Memory B cell (primary cell): ENCODE measurements at regions not wholly inside any gene's neighbourhood (a gene's known extent, or its start where the extent isn't known, plus 50 kb on each side); places are given as distances from the start of the nearest gene placed in this dataset.
A peak's percentile ranks its signal among the peaks of the same experiment; 100 is the strongest.
"Not testable (repeated sequence)": the region's sequence is repeated elsewhere in the genome, so short reads cannot be mapped to it uniquely, and the experiment has no call there.

Experiments
- ATAC-seq: fragments of 150-1000 bp; cut with Tn5 transposase; 2 replicates; pipeline ENCODE4 v1.10.0; 2021; ENCODE audit warnings: low read depth, mild to moderate bottlenecking, moderate library complexity
- DNase-seq, 2 donors: peaks; one replicate each; pipeline ENCODE4 v3.0.0; 2022; ENCODE audit warnings: low spot score in 2 of 2
- H3K27ac Mint-ChIP-seq: one replicate; pipeline ENCODE4 v1.8.0; 2022; ENCODE audit warnings: mild to moderate bottlenecking, moderate library complexity, mixed read lengths
- H3K27me3 Mint-ChIP-seq: one replicate; pipeline ENCODE4 v1.8.0; 2022; ENCODE audit warnings: mixed read lengths
- H3K36me3 Mint-ChIP-seq: one replicate; pipeline ENCODE4 v1.8.0; 2022; ENCODE audit warnings: mild to moderate bottlenecking, mixed read lengths
- H3K4me1 Mint-ChIP-seq: one replicate; pipeline ENCODE4 v1.8.0; 2022; ENCODE audit warnings: mixed read lengths
- H3K4me3 Mint-ChIP-seq: one replicate; pipeline ENCODE4 v1.8.0; 2022; ENCODE audit warnings: mild to moderate bottlenecking, moderate library complexity, mixed read lengths
- H3K9me3 Mint-ChIP-seq: one replicate; pipeline ENCODE4 v1.8.0; 2022; ENCODE audit warnings: mixed read lengths

DNA sequence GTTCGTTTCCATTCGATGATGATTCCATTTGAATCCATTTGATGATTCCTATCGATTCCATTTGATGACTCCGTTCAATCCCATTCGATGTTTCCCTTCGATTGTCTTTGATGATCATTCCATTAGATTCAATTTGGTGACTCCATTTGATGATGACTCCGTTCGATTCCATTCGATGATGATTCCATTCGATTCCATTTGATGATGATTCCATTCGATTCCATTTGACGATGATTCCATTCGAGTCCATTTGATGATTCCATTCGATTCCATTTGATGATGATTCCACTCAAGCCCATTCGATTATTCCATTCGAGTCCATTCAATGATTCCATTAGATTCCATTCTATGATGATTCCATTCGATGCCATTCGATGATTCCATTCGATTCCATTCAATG, 2730.6 kb downstream of the RPIA start:
- Mint-ChIP-seq H3K36me3 (peaks cover 17% of the 10 kb centered on the region), H3K9me3 (peaks cover 20% of the 10 kb centered on the region)
- not testable (repeated sequence) for H3K4me1 Mint-ChIP-seq, DNase-seq, H3K4me3 Mint-ChIP-seq, H3K27me3 Mint-ChIP-seq, ATAC-seq, H3K27ac Mint-ChIP-seq

DNA sequence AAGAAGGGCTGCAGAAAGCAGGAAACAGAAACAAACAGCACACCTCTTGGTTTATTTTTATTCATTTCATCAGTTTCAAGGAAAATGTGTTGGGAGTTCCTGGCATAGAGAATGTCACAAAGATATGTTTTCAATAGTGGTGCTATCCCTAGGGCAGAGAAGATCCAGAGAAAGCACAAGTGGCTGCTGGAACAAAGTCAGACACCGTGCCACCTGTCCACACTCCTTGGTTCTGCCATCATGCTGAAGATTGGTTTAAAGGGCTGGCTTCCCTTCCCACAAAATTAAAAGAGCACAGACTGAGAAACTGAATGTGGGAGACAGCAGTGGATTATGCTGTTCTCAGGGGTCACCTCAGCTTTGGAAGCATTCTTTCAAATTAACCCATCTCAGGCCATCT, 2735.7 kb downstream of the RPIA start:
- H3K4me1 Mint-ChIP-seq, H3K4me3 Mint-ChIP-seq, H3K36me3 Mint-ChIP-seq, H3K27me3 Mint-ChIP-seq, H3K27ac Mint-ChIP-seq, ATAC-seq, DNase-seq: not testable (repeated sequence)
- peaks cover 10% of the 10 kb centered on the region for H3K9me3 Mint-ChIP-seq

DNA sequence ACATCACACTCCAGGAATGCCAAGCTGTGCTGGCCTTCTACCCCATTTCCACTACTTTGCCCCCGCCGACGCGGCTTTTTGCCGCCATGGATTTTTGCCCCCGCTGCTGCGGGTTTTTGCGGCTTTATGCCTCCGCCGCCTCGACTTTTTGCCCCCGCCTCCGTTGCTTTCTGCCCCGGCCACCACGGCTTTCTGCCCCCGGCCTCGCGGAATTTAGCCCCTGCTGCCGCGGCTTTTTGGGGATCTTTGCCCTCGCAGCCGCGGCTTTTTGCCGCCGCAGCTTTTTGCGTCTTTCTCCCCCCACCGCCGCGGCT, 2750.4 kb downstream of the RPIA start:
- not testable (repeated sequence) for H3K9me3 Mint-ChIP-seq

DNA sequence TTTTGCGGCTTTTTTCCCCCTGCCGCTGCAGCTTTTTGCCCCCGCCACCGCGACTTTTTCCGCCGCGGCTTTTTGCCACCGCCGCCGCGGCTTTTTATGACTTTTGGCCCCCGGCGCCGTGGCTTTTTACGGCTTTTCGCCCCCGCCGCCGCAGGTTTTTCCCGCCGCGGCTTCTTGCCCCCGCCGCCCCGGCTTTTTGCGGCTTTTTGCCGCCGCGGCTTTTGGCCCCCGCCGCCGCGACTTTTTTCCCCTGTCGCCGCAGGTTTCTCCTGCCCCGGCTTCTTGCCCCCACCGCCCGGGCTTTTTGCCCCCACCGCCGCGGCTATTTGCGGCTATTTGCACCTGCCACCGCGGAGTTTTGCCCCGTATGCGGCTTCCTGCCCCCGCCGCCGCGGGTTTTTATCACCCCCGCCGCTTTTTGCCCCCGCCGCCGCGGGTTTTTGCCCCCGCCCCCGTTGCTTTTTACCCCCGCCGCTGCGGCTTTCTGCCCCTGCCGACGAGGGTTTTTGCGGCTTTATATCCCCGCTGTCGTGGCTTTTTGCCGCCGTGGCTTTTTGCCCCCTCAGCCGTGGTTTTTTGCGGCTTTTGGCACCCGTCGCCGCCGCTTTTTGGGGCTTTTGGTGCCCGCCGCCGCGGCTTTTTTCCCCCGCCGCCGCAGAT, 2750.9 kb downstream of the RPIA start:
- peaks cover 5% of the 10 kb centered on the region for H3K9me3 Mint-ChIP-seq
- ATAC-seq (no peak), DNase-seq (peak in 1 of 2 donors; percentile 23)
- H3K4me1 Mint-ChIP-seq = peaks cover 5% of the 10 kb centered on the region
- peaks cover 5% of the 10 kb centered on the region for H3K36me3 Mint-ChIP-seq
- peak overlapping the region; percentile 64 for H3K4me3 Mint-ChIP-seq
- peaks cover 12% of the 10 kb centered on the region for H3K27me3 Mint-ChIP-seq
- H3K27ac Mint-ChIP-seq = no peak overlapping the region

More for the DNA sequence above, 2750.4 kb downstream of the RPIA start:
- not testable (repeated sequence) for H3K27ac Mint-ChIP-seq, ATAC-seq, H3K36me3 Mint-ChIP-seq, H3K4me1 Mint-ChIP-seq, DNase-seq
- Mint-ChIP-seq H3K4me3 (peak overlapping the region; percentile 64), H3K27me3 (peaks cover 12% of the 10 kb centered on the region)

DNA sequence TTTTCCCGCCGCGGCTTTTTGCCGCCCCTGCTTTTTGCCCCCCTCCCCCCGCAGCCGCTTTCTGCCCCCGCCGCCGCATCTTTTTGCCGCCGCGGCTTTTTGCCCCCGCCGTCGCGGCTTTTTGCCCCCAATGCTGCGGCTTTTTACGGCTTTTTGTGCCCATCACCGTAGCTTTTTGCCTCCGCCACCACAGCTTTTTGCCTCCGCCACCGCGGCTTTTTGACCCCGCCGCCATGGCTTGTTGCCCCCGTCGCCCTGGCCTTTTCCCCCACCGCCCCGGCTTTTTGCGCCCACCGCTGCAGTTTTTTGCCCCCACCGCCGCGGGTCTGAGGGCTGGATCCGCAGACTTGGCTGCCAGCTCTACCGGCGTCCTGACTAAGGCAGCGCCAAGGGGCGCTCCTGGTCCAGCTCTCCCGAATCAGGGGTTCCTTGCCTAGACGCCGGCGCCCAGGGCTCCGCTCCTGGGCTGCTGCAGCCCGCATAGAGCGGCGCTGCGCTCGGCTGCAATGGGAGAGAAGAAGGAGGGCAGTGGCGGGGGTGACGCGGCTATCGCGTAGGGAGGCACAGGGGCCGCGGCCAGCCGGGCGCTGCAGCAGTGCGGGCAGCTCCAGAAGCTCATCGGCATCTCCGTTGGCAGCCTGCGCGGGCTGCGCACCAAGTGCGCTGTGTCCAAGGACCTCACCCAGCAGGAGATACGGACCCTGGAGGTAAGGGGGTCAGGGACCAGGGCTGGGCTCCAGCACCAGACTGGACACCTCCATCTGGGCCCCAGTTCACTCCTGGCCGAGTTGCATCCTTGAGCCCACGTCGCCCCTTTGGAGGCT, 2751.6 kb downstream of the RPIA start:
- ATAC-seq, H3K4me1 Mint-ChIP-seq, DNase-seq, H3K27ac Mint-ChIP-seq, H3K36me3 Mint-ChIP-seq, H3K9me3 Mint-ChIP-seq: not testable (repeated sequence)
- peak overlapping the region; percentile 70 for H3K4me3 Mint-ChIP-seq
- H3K27me3 Mint-ChIP-seq = peaks cover 12% of the 10 kb centered on the region

GRCh38 chr2:91443730-91444115, 2752.2 kb downstream of the RPIA start:
- H3K36me3 Mint-ChIP-seq, H3K9me3 Mint-ChIP-seq, DNase-seq, ATAC-seq, H3K4me1 Mint-ChIP-seq, H3K27ac Mint-ChIP-seq: not testable (repeated sequence)
- Mint-ChIP-seq H3K4me3 (peak overlapping the region; percentile 21), H3K27me3 (peaks cover 12% of the 10 kb centered on the region)

- H3K27me3 Mint-ChIP-seq = peaks cover 12% of the 10 kb centered on the region
- not testable (repeated sequence) for H3K36me3 Mint-ChIP-seq, H3K4me3 Mint-ChIP-seq, H3K4me1 Mint-ChIP-seq, DNase-seq, H3K9me3 Mint-ChIP-seq, H3K27ac Mint-ChIP-seq, ATAC-seq
Observed at GRCh38 chr2:91445705-91446104, 2754.2 kb downstream of the RPIA start.

DNA sequence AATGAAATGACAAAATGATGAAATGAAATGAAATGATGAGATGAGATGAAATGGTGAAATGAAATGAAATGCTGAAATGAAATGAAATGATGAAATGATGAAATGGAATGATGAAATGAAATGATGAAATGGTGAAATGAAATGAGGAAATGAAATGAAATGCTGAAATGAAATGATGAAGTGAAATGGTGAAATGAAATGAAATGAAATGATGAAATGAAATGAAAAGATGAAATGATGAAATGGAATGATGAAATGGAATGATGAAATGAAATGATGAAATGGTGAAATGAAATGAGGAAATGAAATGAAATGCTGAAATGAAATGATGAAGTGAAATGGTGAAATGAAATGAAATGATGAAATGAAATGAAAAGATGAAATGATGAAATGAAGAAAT, 2755.0 kb downstream of the RPIA start:
- not testable (repeated sequence) for H3K9me3 Mint-ChIP-seq, H3K36me3 Mint-ChIP-seq, H3K27ac Mint-ChIP-seq, DNase-seq, H3K4me3 Mint-ChIP-seq, H3K4me1 Mint-ChIP-seq, ATAC-seq
- peaks cover 15% of the 10 kb centered on the region for H3K27me3 Mint-ChIP-seq

- not testable (repeated sequence) for DNase-seq
Observed at GRCh38 chr2:91446915-91447314, 2755.4 kb downstream of the RPIA start.

GRCh38 chr2:91447508-91447907, 2756.0 kb downstream of the RPIA start:
- not testable (repeated sequence) for H3K9me3 Mint-ChIP-seq, ATAC-seq, H3K4me1 Mint-ChIP-seq, H3K4me3 Mint-ChIP-seq, H3K27ac Mint-ChIP-seq, DNase-seq, H3K36me3 Mint-ChIP-seq
- H3K27me3 Mint-ChIP-seq = peaks cover 19% of the 10 kb centered on the region

More at GRCh38 chr2:91446915-91447314, 2755.4 kb downstream of the RPIA start:
- H3K4me3 Mint-ChIP-seq, ATAC-seq, H3K36me3 Mint-ChIP-seq, H3K4me1 Mint-ChIP-seq, H3K27ac Mint-ChIP-seq, H3K9me3 Mint-ChIP-seq: not testable (repeated sequence)
- peaks cover 15% of the 10 kb centered on the region for H3K27me3 Mint-ChIP-seq

DNA sequence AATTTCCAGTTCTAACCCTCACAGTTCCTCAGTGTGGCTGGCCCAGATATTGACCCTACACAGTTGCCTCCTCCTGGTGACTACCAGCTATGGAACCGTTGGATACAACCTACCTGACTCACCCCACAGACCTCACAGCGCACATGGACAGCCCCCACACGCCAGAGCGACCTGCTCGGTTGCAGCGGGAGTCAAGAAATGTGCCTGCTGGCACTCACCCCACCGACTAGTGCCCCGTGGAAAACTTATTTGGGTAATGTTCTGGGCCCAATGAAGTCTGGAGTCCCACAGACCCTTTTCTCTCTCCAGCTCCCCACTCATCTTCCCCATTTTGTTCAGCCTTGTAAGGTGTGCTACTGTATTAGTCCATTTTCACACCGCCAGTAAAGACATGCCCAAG, 2770.8 kb downstream of the RPIA start:
- not testable (repeated sequence) for H3K4me1 Mint-ChIP-seq, ATAC-seq, H3K27ac Mint-ChIP-seq, H3K36me3 Mint-ChIP-seq, H3K4me3 Mint-ChIP-seq, H3K27me3 Mint-ChIP-seq, DNase-seq
- peaks cover 10% of the 10 kb centered on the region for H3K9me3 Mint-ChIP-seq

DNA sequence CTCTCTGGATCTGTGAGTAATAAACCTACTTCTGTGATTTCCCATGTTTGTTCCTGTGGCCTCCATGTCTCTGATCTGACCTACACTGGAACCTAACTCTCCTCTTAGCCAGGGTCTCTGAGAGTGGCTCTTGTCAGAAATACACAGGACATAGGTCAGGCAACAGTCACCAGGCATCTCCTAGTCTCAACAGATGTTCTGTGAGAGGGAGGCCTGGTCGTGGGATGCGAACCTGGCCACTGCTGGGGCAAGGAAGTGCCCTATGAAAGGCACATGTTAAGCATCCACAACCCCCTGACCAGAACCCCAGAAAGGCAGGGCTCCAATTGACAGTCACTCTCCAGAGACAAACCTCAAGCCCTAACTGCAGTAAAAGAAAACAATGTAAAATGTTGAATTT, 2771.5 kb downstream of the RPIA start:
- not testable (repeated sequence) for H3K4me3 Mint-ChIP-seq, H3K36me3 Mint-ChIP-seq, H3K27ac Mint-ChIP-seq, H3K27me3 Mint-ChIP-seq, ATAC-seq, H3K4me1 Mint-ChIP-seq, DNase-seq
- peaks cover 10% of the 10 kb centered on the region for H3K9me3 Mint-ChIP-seq

DNA sequence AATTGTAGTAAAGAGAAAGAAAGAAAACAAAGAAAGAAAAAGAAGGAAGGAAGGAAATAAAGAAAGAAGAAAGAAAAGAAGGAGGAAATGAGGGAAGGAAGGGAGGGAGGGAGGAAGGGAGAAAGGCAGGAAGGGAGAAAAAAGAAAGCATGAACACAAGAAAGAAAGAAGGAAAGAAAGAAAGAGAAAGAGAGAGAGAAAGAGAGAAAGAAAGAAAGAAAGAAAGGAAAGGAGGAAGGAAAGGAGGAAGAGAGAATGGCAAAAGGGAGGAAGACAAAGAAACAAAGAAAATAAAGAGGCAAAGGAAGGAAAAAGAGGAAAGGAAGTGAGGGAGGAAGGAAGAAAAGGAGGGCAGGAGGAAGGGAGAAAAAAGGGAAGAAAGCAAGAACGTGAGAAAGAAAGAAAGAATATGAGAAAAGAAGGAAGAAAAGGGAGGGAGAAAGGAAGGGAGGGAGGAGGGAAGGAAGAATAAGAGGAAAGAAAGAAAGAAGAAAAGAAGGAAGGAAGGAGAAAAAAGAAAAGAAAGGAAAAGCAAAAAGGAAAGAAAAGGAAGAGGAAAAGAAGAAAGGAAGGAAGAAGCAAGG, 2775.4 kb downstream of the RPIA start:
- not testable (repeated sequence) for H3K4me3 Mint-ChIP-seq

GRCh38 chr2:91476244-91476935, 2784.9 kb downstream of the RPIA start:
- not testable (repeated sequence) for H3K36me3 Mint-ChIP-seq, DNase-seq, H3K27me3 Mint-ChIP-seq, H3K4me1 Mint-ChIP-seq, H3K9me3 Mint-ChIP-seq, ATAC-seq
- Mint-ChIP-seq H3K27ac (peak overlapping the region; percentile 96), H3K4me3 (peak overlapping the region; percentile 78)

More for the DNA sequence above, 2775.4 kb downstream of the RPIA start:
- not testable (repeated sequence) for H3K27ac Mint-ChIP-seq, DNase-seq, H3K27me3 Mint-ChIP-seq, H3K4me1 Mint-ChIP-seq, H3K36me3 Mint-ChIP-seq, ATAC-seq
- peaks cover 10% of the 10 kb centered on the region for H3K9me3 Mint-ChIP-seq
